HPDE6-E6E7 (cell line): ENCODE measurements at regions not wholly inside any gene's neighbourhood (a gene's known extent, or its start where the extent isn't known, plus 50 kb on each side); places are given as distances from the start of the nearest gene placed in this dataset.

Experiments
- DNase-seq: peaks from one replicate; pipeline ENCODE4 v3.0.0; 2011; ENCODE audit warnings: missing footprints; ENCODE audit errors: extremely low spot score

DNA sequence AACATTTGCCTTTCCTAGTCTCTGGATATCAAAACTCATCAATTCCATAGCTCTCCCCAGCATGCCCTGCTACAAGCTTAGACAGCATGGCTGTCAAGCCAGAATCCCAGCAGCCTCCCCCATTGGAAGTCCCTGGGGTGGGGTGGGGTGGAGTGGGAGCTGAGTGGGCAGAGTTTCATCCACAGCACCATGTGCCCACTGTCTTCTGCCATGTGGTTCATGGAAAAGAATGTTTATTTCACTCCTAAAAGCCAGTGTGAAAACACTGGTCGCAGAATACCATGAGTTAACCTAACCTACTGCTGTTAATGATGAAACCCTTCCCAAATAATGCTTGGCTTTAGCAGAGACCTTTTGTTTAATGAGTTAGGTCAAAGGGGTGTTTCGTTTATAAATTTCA lies 80.2 kb upstream of the KIRREL3 start:
- DNase-seq: no peak

DNA sequence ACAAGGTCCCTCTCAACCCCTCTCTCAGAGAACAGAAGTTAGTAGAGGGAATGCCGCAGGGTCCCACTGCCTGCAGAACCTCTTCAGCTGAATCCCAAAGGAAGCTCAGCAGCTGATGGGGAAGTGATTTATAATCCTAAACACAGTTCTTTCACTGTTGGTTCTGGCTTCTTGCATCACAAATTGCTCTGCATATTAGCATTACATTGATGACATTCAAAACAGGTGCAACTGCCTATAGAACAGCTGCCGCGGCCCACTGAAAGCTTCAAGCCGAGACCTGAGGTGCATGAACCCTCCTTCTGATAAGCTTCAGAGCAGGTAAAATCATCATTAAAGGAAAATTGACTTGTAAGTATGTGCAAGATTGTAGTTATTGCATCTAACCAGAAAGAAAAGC lies 75.2 kb upstream of the KIRREL3 start:
- no peak for DNase-seq

DNA sequence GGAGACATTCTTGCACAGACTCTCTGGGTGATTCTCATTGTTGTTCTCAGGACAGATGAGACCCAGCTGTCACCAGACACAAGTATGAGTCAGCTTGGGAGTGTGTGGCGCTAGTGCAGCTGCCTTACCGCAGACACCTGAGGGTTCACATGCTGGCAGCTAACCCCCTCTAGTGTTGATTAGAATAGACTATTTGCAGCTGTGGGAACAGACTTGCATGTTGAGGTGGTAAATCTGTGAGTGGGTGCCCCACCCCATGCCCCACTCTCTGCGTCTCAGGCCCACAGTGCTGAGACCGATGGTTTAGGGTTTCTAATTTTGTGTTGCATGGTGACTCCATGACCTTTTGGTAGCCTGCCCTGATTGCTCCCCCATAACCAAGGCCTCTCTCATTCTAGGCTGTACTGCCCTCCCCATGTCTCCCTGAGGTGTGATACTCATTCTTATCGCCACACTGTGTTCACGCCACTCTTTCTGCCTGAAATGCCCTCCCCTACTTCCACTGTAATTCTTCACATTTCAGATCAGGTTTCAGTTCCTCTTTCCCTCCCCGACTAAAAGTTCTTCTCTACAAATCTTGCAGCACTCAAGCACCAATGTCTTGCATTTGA lies 73.7 kb upstream of the KIRREL3 start:
- no peak for DNase-seq

GRCh38 chr11:127073621-127074020 lies 73.1 kb upstream of the KIRREL3 start:
- DNase-seq: no peak

DNA sequence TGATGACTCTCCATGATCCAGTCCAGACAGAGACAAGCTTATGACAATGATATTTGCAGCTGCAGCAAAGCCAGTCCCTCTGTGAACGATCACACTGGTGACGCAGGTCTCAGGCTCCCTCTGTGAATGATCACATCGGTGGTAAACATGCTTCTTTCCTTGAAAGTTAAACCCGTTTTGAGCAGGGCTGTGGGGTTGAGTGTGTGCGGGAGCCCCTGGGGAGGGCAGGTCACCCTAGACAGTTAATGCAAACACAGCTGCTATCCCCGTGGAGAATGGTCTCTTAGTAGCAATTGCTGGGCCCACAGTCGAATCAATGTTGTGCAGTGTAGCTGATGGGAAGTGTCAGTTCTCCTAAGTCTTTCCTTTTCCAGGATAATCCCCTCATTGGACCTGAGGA lies 71.0 kb upstream of the KIRREL3 start:
- DNase-seq: no peak

- no peak for DNase-seq
Measured at GRCh38 chr11:127070808-127071207, 70.2 kb upstream of the KIRREL3 start.

DNA sequence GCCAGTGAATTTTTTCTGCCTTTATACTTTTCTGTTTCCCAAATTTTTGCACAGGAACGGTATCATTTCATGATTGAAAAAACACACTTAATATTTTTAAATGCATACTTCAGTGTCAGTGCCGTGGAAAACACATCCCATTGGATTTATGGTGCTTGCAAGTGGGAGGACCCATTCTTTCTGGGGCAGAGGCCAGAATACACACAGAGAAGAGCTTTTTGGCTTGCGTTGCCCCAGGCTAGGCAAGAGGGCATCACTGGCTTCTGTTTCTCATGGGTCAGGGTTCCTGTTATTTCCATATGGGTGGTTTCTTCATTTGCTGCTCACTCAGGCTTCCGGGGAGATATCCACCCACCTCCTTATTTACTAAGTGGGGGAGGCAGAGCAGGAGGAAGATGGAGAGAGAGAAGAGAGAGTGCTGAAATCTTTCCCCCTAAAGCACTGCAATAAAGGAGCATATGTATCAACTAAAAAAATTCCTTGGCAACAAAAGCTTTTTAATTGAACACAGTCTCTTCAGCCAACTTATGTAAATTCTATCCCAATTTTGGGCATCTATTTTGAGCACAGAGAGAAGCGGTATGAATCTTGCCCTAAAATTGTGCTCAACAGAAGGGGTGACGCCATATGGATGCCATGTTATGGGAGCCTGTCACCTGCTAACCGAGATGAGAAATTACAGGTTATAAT lies 66.0 kb upstream of the KIRREL3 start:
- DNase-seq: no peak

GRCh38 chr11:127063241-127063640 lies 62.7 kb upstream of the KIRREL3 start:
- DNase-seq: no peak

DNA sequence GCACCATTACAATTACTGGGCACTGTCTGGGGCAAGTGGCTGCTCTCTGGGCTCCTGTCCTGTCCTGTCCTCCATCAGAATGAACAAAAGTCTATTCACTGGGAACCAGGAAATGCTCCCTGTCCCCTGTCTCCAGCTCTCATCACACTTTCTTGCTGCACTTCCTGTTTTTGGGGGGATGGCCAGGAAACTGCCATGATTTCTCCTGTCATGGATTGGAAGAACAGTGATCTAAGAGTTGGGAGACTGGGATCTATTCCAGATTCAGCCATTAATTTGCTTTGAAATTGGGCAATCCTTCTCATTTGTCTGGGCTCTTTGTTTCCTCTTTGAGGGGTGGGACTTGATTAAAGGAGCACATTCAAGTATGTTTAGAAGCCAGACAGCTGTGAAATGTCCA lies 61.4 kb upstream of the KIRREL3 start:
- no peak for DNase-seq

- no peak for DNase-seq
Measured at GRCh38 chr11:127059750-127060149, 59.2 kb upstream of the KIRREL3 start.

DNA sequence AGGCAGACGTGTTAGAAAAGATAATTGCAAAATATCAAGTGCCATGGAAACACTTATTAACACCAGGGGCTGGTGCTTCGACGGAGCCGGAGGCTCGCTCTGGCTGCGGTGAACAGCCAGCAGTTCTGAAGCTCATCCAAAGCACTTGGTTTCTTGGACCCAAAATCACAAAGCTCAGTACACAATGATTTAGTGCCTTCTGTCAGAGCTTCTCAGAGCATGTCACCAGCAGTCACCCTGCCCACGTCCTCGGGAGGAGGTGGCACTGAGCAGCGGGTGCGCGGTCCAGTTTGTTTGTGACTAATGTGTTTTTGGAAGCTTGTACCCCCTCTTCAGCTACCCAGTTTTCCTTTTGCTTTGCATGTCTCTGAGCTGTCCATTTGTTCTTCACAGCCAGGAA lies 58.7 kb upstream of the KIRREL3 start:
- DNase-seq: no peak

DNA sequence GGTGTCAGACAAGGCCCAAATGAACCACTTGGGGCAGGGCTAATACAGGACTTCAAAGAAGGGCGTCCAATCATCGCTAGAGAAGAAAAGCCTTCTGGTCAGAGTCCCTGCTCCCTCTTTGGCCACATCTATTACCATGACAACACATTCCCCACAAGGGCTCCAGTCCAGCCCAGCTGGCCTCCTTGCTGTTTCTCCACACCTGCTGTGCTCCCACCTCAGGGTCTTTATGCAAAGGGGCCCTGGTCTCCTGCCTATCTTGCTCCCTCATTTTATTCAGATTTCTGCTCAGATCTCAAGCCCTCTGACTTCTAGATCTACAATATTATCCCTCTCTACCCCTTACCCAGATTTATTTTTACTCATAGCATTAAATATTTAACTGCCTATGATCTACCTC lies 58.0 kb upstream of the KIRREL3 start:
- DNase-seq: no peak

GRCh38 chr11:127057126-127057525 lies 56.6 kb upstream of the KIRREL3 start:
- no peak for DNase-seq

DNA sequence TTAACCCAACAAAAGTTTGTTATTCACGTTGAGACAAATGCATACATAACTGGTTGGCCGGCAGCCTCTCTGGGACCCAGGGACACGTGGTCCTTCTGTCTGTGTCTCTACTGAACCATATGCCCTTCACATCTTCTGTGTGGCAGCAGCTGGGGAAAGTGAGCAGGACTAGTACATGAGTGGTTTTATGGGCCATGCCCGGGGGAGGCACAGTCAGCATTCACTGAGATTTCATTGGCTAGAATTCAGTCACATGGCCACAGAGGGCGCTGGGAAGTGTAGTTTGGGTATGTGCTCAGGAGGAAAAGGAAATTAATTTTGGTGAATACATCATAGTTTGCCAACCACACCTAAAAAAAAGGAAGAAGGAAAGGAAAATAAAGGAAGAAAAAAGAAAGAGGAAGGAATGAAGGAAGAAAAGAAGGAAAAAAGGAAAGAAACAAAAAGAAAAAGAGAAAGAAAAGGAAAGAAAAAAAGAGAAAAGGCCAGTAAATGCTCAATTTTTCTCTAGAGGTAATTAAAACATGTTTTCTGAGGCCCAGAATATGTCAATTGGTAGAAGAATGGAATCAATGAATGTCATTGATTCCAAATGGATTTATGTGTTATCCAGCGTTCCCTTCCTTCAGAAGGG lies 55.9 kb upstream of the KIRREL3 start:
- no peak for DNase-seq

GRCh38 chr11:127055236-127055635 lies 54.7 kb upstream of the KIRREL3 start:
- no peak for DNase-seq

DNA sequence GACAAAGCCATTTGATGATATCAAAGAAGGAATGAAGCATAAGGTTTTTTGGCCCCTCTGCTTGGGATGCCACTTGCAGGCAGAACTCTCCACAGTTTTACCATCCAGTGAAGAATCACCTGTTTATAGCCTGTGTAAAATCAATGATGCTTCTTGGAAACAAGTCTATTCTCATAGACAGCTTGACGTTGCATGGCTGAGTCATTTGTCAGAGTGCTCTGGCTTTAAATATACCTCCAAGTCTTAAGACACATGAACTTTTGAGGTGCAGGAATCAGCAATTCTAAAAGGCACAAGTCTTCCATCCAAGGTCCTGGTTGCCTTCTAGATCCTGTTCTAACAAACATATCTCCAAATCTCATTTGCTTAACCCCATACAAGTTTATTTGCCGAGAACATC lies 53.6 kb upstream of the KIRREL3 start:
- no peak for DNase-seq

DNA sequence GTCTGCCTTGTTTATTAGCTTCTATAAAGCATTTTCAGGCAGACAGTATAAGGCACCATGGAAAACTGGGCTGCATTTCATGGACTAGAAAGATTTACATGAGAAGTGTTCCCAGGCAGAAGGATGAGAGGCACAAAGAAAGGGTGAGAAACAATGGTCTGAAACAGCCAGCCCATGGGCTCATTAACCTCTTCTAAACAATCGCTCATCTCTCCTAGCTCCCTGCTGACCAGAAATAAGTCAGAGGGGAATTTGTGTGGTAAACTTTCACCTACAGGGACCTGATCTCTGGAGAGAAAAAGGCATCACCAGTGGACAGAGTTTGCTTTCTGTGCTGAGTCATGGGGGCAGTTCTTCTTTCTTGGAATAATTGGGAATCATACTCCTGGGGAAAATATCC lies 51.8 kb upstream of the KIRREL3 start:
- DNase-seq: no peak
